Nephron (organoid): ENCODE measurements at regions not wholly inside any gene's neighbourhood (a gene's known extent, or its start where the extent isn't known, plus 50 kb on each side); places are given as distances from the start of the nearest gene placed in this dataset.

Experiments
- H3K27ac Mint-ChIP-seq, 3 experiments: 2 replicates each; pipeline ENCODE4 v1.8.0; 2020; ENCODE audit warnings: mixed read lengths in 3 of 3, mild to moderate bottlenecking in 2 of 3, moderate library complexity in 1 of 3
- H3K27me3 Mint-ChIP-seq: 2 replicates; pipeline ENCODE4 v1.8.0; 2021; ENCODE audit warnings: low read depth, mild to moderate bottlenecking, moderate library complexity, mixed read lengths
- H3K36me3 Mint-ChIP-seq: 2 replicates; pipeline ENCODE4 v1.8.0; 2020; ENCODE audit warnings: low read depth, mixed read lengths
- H3K4me1 Mint-ChIP-seq: 2 replicates; pipeline ENCODE4 v1.8.0; 2020; ENCODE audit warnings: mixed read lengths
- H3K4me3 Mint-ChIP-seq, 3 experiments: 2 replicates each; pipeline ENCODE4 v1.8.0; 2020; ENCODE audit warnings: mild to moderate bottlenecking in 3 of 3, mixed read lengths in 3 of 3, moderate library complexity in 2 of 3
- H3K9me3 Mint-ChIP-seq: 2 replicates; pipeline ENCODE4 v1.8.0; 2020; ENCODE audit warnings: mixed read lengths
- CTCF ChIP-seq, 3 experiments: fragments of 200-600 bp; sonication (generic); IDR thresholded peaks; one replicate each; pipeline ENCODE4 v1.5.0; 2021; ENCODE audit warnings: antibody characterized with exemption in 3 of 3; ENCODE audit not compliant: unreplicated experiment in 3 of 3

GRCh38 chr21:29396951-29397455, 98.3 kb downstream of the BACH1 start:
- H3K4me1 Mint-ChIP-seq: no peaks in the 10 kb centered on the region
- no peak for TF ChIP-seq CTCF (IDR thresholded peaks at IDR 0.05; ENCODE audit: unreplicated experiment in 3 of 3)
- H3K27ac Mint-ChIP-seq: no peak overlapping the region
- peaks cover 37% of the 10 kb centered on the region for H3K9me3 Mint-ChIP-seq
- H3K4me3 Mint-ChIP-seq: no peak overlapping the region
- peaks cover 44% of the 10 kb centered on the region for H3K36me3 Mint-ChIP-seq
- no peaks in the 10 kb centered on the region for H3K27me3 Mint-ChIP-seq

GRCh38 chr21:29403301-29403700, 104.6 kb downstream of the BACH1 start:
- no peaks in the 10 kb centered on the region for H3K27me3 Mint-ChIP-seq
- H3K4me3 Mint-ChIP-seq: no peak overlapping the region
- H3K27ac Mint-ChIP-seq: no peak overlapping the region
- no peaks in the 10 kb centered on the region for H3K4me1 Mint-ChIP-seq
- no peak for TF ChIP-seq CTCF (IDR thresholded peaks at IDR 0.05; ENCODE audit: unreplicated experiment in 3 of 3)
- peaks cover 30% of the 10 kb centered on the region for H3K9me3 Mint-ChIP-seq
- peaks cover 38% of the 10 kb centered on the region for H3K36me3 Mint-ChIP-seq

GRCh38 chr21:29403922-29404538, 105.3 kb downstream of the BACH1 start:
- Mint-ChIP-seq H3K4me3 (no peak overlapping the region), H3K27ac (no peak overlapping the region), H3K9me3 (peaks cover 23% of the 10 kb centered on the region), H3K4me1 (no peaks in the 10 kb centered on the region), H3K36me3 (peaks cover 31% of the 10 kb centered on the region), H3K27me3 (no peaks in the 10 kb centered on the region)
- no peak for TF ChIP-seq CTCF (IDR thresholded peaks at IDR 0.05; ENCODE audit: unreplicated experiment in 3 of 3)

GRCh38 chr21:29405503-29406122, 106.9 kb downstream of the BACH1 start:
- Mint-ChIP-seq H3K27ac (no peak overlapping the region), H3K36me3 (peaks cover 15% of the 10 kb centered on the region), H3K9me3 (peaks cover 8% of the 10 kb centered on the region), H3K4me3 (no peak overlapping the region), H3K27me3 (no peaks in the 10 kb centered on the region), H3K4me1 (peaks cover 9% of the 10 kb centered on the region)
- TF ChIP-seq CTCF (IDR thresholded peaks at IDR 0.05; ENCODE audit: unreplicated experiment in 3 of 3): no peak

GRCh38 chr21:29406385-29406784, 107.7 kb downstream of the BACH1 start:
- peaks cover 9% of the 10 kb centered on the region for H3K4me1 Mint-ChIP-seq
- TF ChIP-seq CTCF (IDR thresholded peaks at IDR 0.05; ENCODE audit: unreplicated experiment in 3 of 3): no peak
- H3K4me3 Mint-ChIP-seq: no peak overlapping the region
- H3K27ac Mint-ChIP-seq: no peak overlapping the region
- peaks cover 7% of the 10 kb centered on the region for H3K9me3 Mint-ChIP-seq
- H3K27me3 Mint-ChIP-seq: no peaks in the 10 kb centered on the region
- peaks cover 12% of the 10 kb centered on the region for H3K36me3 Mint-ChIP-seq

GRCh38 chr21:29407571-29407970, 108.8 kb downstream of the BACH1 start:
- no peaks in the 10 kb centered on the region for H3K27me3 Mint-ChIP-seq
- H3K27ac Mint-ChIP-seq: peak overlapping the region in 1 of 3 experiments; percentile 31
- no peak for TF ChIP-seq CTCF (IDR thresholded peaks at IDR 0.05; ENCODE audit: unreplicated experiment in 3 of 3)
- H3K9me3 Mint-ChIP-seq: peaks cover 7% of the 10 kb centered on the region
- peaks cover 12% of the 10 kb centered on the region for H3K36me3 Mint-ChIP-seq
- peaks cover 9% of the 10 kb centered on the region for H3K4me1 Mint-ChIP-seq
- H3K4me3 Mint-ChIP-seq: no peak overlapping the region
